Smooth muscle cell (in vitro differentiated cells): ENCODE measurements at regions not wholly inside any gene's neighbourhood (a gene's known extent, or its start where the extent isn't known, plus 50 kb on each side); places are given as distances from the start of the nearest gene placed in this dataset.

ENCODE experiments used
- DNase-seq: peaks from one replicate; lab custom pipeline; 2025; ENCODE audit not compliant: unreplicated experiment; lab: John Stamatoyannopoulos, UW
- H2AFZ ChIP-seq: fragments of 200-600 bp; sonication (generic); 2 replicates; pipeline ENCODE4 v1.6.0; 2016; ENCODE audit warnings: antibody characterized with exemption, low read depth, mild to moderate bottlenecking
- H3F3A ChIP-seq: fragments of 200-600 bp; sonication (generic); 2 replicates; pipeline ENCODE4 v1.6.0; 2017; ENCODE audit warnings: antibody characterized with exemption, low read depth
- H3K27ac ChIP-seq: fragments of 200-600 bp; sonication (generic); 2 replicates; pipeline ENCODE4 v1.5.1; 2016; ENCODE audit warnings: low read depth, mild to moderate bottlenecking
- H3K27me3 ChIP-seq: fragments of 200-600 bp; sonication (generic); 2 replicates; pipeline ENCODE4 v1.6.1; 2016; ENCODE audit warnings: low read depth, mild to moderate bottlenecking
- H3K36me3 ChIP-seq: fragments of 200-600 bp; sonication (generic); 2 replicates; pipeline ENCODE4 v1.5.1; 2016; ENCODE audit warnings: low read depth
- H3K4me1 ChIP-seq: fragments of 200-600 bp; sonication (generic); 2 replicates; pipeline ENCODE4 v1.5.1; 2016; ENCODE audit warnings: low read depth
- H3K4me2 ChIP-seq: fragments of 200-600 bp; sonication (generic); 2 replicates; pipeline ENCODE4 v1.6.0; 2016; ENCODE audit warnings: mild to moderate bottlenecking
- H3K4me3 ChIP-seq: fragments of 200-600 bp; sonication (generic); 2 replicates; pipeline ENCODE4 v1.5.1; 2016; ENCODE audit warnings: mild to moderate bottlenecking
- H3K79me2 ChIP-seq: fragments of 200-600 bp; sonication (generic); 2 replicates; pipeline ENCODE4 v1.6.0; 2016; ENCODE audit warnings: low read depth, mild to moderate bottlenecking
- H3K9ac ChIP-seq: fragments of 200-600 bp; sonication (generic); 2 replicates; pipeline ENCODE4 v1.6.0; 2016; ENCODE audit warnings: low read depth
- H3K9me3 ChIP-seq: fragments of 200-600 bp; sonication (generic); replicated peaks from 2 replicates; pipeline ENCODE4 v1.5.1; 2016; ENCODE audit warnings: low read depth
- H4K20me1 ChIP-seq: fragments of 200-600 bp; sonication (generic); 2 replicates; pipeline ENCODE4 v1.6.0; 2016; ENCODE audit warnings: low read depth
- WGBS: methylation state at CpG from one replicate; pipeline ENCODE4 v1.1.7; 2016; ENCODE audit warnings: low lambda C conversion rate; 5-methylcytosine and 5-hydroxymethylcytosine counted together
- TF ChIP-seq, protein P1 (sequence below): fragments of 200-600 bp; sonication (generic); IDR thresholded peaks from 2 replicates; pipeline ENCODE4 v1.5.1; 2017; ENCODE audit warnings: borderline replicate concordance, mild to moderate bottlenecking, antibody characterized with exemption; ENCODE audit not compliant: insufficient read depth, poor library complexity, severe bottlenecking

DNA sequence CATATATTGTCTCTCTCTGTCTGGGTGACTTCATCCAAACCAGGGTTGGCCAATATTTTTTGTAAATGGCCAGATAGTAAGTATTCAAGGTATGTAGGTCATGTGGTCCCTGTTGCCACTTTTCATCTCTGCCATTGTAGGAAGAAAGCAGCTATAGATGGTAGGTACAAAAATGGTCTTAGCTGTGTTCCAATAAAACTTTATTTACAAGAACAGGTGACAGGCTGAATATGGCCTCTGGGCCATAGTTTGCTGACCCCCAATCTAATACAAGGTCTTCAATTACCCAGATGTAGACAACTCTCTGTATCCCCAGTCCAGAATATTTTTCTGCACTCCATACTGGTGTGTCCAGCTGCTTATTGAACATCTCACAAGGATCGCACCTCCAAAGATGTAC, 166.2 kb upstream of the FZD8 start:
- no peak overlapping the region for H3K27ac ChIP-seq
- no peaks in the 10 kb centered on the region for H4K20me1 ChIP-seq
- TF ChIP-seq, protein P1, sequence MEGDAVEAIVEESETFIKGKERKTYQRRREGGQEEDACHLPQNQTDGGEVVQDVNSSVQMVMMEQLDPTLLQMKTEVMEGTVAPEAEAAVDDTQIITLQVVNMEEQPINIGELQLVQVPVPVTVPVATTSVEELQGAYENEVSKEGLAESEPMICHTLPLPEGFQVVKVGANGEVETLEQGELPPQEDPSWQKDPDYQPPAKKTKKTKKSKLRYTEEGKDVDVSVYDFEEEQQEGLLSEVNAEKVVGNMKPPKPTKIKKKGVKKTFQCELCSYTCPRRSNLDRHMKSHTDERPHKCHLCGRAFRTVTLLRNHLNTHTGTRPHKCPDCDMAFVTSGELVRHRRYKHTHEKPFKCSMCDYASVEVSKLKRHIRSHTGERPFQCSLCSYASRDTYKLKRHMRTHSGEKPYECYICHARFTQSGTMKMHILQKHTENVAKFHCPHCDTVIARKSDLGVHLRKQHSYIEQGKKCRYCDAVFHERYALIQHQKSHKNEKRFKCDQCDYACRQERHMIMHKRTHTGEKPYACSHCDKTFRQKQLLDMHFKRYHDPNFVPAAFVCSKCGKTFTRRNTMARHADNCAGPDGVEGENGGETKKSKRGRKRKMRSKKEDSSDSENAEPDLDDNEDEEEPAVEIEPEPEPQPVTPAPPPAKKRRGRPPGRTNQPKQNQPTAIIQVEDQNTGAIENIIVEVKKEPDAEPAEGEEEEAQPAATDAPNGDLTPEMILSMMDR: no peak

DNA sequence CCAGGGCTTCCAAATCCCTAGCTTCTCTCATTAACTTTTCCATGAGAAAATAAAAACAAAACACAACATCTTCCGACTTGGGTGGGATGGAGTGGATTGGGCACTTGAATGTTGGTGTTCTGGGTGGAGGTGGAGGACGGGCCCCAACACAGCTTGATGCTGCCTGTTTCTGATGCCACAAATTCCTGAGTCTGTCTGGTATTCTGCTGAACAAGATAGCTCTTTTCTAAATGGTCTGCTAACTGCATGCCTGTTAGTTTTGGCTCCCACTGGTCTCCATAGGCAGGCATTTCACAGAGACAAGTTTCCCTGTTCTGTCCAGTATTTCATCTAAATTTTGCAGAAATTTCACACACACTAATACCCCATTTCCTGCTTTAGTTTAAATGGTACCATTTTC, 160.9 kb upstream of the FZD8 start:
- 55% methylated on average over 2 of the region's 2 CpGs for WGBS
- Histone ChIP-seq H3K4me3 (no peak overlapping the region), H3K27me3 (no peaks in the 10 kb centered on the region), H3K9me3 (no peaks in the 10 kb centered on the region), H2AFZ (peak overlapping the region; percentile 60), H3K36me3 (no peaks in the 10 kb centered on the region), H3K27ac (no peak overlapping the region), H3K4me1 (peaks cover 9% of the 10 kb centered on the region), H3F3A (no peaks in the 10 kb centered on the region), H3K9ac (no peak overlapping the region), H3K79me2 (no peaks in the 10 kb centered on the region), H4K20me1 (no peaks in the 10 kb centered on the region), H3K4me2 (no peak overlapping the region)
- TF ChIP-seq, protein P1: no peak
- no peak for DNase-seq

More for the DNA sequence above, 166.2 kb upstream of the FZD8 start:
- Histone ChIP-seq H3F3A (no peaks in the 10 kb centered on the region), H3K9me3 (no peaks in the 10 kb centered on the region), H3K27me3 (no peaks in the 10 kb centered on the region), H3K36me3 (no peaks in the 10 kb centered on the region), H3K4me2 (no peak overlapping the region), H3K9ac (no peak overlapping the region), H2AFZ (no peak overlapping the region), H3K79me2 (no peaks in the 10 kb centered on the region), H3K4me3 (no peak overlapping the region), H3K4me1 (peaks cover 6% of the 10 kb centered on the region)
- 89% methylated on average over 1 of the region's 1 CpG for WGBS
- DNase-seq: no peak

DNA sequence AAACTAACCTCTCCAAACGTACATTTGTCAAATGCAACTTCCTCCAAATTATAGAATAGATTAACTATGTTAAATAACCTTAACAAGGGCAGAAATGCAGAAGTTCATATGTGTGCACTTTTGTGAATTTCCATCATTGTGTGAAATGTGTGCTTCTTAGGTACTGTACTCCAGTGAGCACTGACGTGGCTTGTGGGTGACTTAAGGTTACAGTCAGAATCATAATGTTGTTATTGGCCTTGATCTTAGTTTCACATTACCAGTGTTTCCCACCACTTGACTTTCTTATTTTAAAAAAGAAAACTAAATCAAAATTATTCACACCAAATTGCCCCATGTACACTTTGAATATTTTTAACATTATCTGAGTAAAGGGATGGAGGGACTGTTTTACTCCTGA, 155.1 kb upstream of the FZD8 start:
- no peak overlapping the region for H3K4me2 ChIP-seq
- no peaks in the 10 kb centered on the region for H4K20me1 ChIP-seq
- DNase-seq: no peak
- H3K27me3 ChIP-seq: no peaks in the 10 kb centered on the region
- no peak overlapping the region for H3K9ac ChIP-seq
- H3K36me3 ChIP-seq: no peaks in the 10 kb centered on the region
- no peak overlapping the region for H2AFZ ChIP-seq
- 96% methylated on average over 2 of the region's 2 CpGs for WGBS
- TF ChIP-seq, protein P1: no peak
- no peaks in the 10 kb centered on the region for H3K9me3 ChIP-seq
- no peak overlapping the region for H3K27ac ChIP-seq
- H3K79me2 ChIP-seq: no peaks in the 10 kb centered on the region
- H3K4me3 ChIP-seq: no peak overlapping the region
- no peaks in the 10 kb centered on the region for H3K4me1 ChIP-seq
- H3F3A ChIP-seq: no peaks in the 10 kb centered on the region

DNA sequence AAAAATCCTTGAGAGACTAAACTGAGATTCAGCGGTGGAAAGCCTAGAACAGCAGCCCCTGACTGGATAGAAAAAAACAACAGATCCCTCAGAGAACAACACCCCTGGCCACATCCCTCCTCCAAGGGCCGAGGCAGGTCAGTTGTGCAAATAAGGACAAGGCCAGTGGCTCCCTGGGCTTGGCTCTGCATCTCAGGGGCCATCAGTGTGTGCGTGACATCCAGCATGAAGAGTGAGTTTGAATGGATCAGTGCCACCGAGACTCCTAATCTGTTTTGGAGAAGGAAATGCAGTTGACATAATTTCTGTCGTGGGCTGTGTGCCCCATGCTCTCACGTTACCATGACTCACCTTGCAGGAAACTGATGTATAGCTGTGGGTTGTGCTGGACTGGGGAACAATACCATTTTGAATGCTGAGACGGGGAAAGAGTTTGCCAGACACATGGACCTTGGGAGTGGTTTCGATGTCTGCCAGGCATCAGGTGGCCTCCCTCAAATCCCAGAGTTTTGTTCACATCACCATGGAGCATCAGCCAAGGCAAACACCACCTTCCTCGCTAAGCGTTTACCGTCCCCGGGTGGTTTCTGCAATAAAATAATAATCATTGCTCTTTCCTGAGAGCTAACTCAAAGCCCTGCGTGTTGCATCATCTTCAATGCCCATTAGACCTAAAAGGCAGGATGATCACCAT, 153.2 kb upstream of the FZD8 start:
- DNase-seq: no peak
- H3K4me3 ChIP-seq: no peak overlapping the region
- TF ChIP-seq, protein P1: no peak
- 80% methylated on average over 13 of the region's 13 CpGs for WGBS
- H3K27me3 ChIP-seq: no peaks in the 10 kb centered on the region
- no peak overlapping the region for H3K9ac ChIP-seq
- H3K4me1 ChIP-seq: no peaks in the 10 kb centered on the region
- H3F3A ChIP-seq: no peaks in the 10 kb centered on the region
- no peaks in the 10 kb centered on the region for H3K36me3 ChIP-seq
- no peaks in the 10 kb centered on the region for H3K79me2 ChIP-seq
- H3K27ac ChIP-seq: no peak overlapping the region
- no peaks in the 10 kb centered on the region for H3K9me3 ChIP-seq
- no peak overlapping the region for H2AFZ ChIP-seq
- H3K4me2 ChIP-seq: no peak overlapping the region
- H4K20me1 ChIP-seq: no peaks in the 10 kb centered on the region
